Pons (tissue), 1 donor: ENCODE measurements at regions not wholly inside any gene's neighbourhood (a gene's known extent, or its start where the extent isn't known, plus 50 kb on each side); places are given as distances from the start of the nearest gene placed in this dataset.

ENCODE experiments used
- DNase-seq: peaks from one replicate; pipeline ENCODE4 v3.0.0-alpha.2; 2016; ENCODE audit warnings: low spot score

- no peak for DNase-seq
Observed at GRCh38 chr5:136811086-136811485, 445.7 kb upstream of the TRPC7 start.

GRCh38 chr5:136810261-136810801, 445.0 kb upstream of the TRPC7 start:
- no peak for DNase-seq

GRCh38 chr5:136809382-136809781, 444.0 kb upstream of the TRPC7 start:
- no peak for DNase-seq

GRCh38 chr5:136808756-136809155, 443.4 kb upstream of the TRPC7 start:
- DNase-seq: no peak

GRCh38 chr5:136805466-136805865, 440.1 kb upstream of the TRPC7 start:
- DNase-seq: no peak

GRCh38 chr5:136802383-136802782, 437.0 kb upstream of the TRPC7 start:
- peak; percentile 47 for DNase-seq

GRCh38 chr5:136799806-136800372, 434.5 kb upstream of the TRPC7 start:
- DNase-seq: no peak

GRCh38 chr5:136793300-136793699, 428.0 kb upstream of the TRPC7 start:
- DNase-seq: no peak

GRCh38 chr5:136781464-136781863, 416.1 kb upstream of the TRPC7 start:
- DNase-seq: no peak

GRCh38 chr5:136780518-136780917, 415.2 kb upstream of the TRPC7 start:
- no peak for DNase-seq

- DNase-seq: no peak
Observed at GRCh38 chr5:136776022-136776927, 410.9 kb upstream of the TRPC7 start.

GRCh38 chr5:136772491-136772890, 407.1 kb upstream of the TRPC7 start:
- DNase-seq: no peak

- peak; percentile 67 for DNase-seq
Observed at GRCh38 chr5:136769900-136770684, 404.7 kb upstream of the TRPC7 start.

GRCh38 chr5:136769093-136769492, 403.7 kb upstream of the TRPC7 start:
- no peak for DNase-seq

- no peak for DNase-seq
Observed at GRCh38 chr5:136768457-136768856, 403.1 kb upstream of the TRPC7 start.

- DNase-seq: no peak
Observed at GRCh38 chr5:136766456-136766855, 401.1 kb upstream of the TRPC7 start.

- DNase-seq: no peak
Observed at GRCh38 chr5:136764601-136765000, 399.3 kb upstream of the TRPC7 start.

- DNase-seq: no peak
Observed at GRCh38 chr5:136763548-136763947, 398.2 kb upstream of the TRPC7 start.

- DNase-seq: peak; percentile 54
Observed at GRCh38 chr5:136754216-136754615, 388.9 kb upstream of the TRPC7 start.

GRCh38 chr5:136750224-136750862, 385.0 kb upstream of the TRPC7 start:
- no peak for DNase-seq

- DNase-seq: no peak
Observed at GRCh38 chr5:136749016-136749415, 383.7 kb upstream of the TRPC7 start.

- no peak for DNase-seq
Observed at GRCh38 chr5:136743052-136743451, 377.7 kb upstream of the TRPC7 start.
